ENCODE measurements at regions not wholly inside any gene's neighbourhood (a gene's known extent, or its start where the extent isn't known, plus 50 kb on each side); places are given as distances from the start of the nearest gene placed in this dataset.

- no peak overlapping the region for H3K4me3 ChIP-seq (ENCODE audit: low read length)
Observed at GRCh38 chr12:24499151-24500146, 449.5 kb downstream of the BCAT1 start.

DNA sequence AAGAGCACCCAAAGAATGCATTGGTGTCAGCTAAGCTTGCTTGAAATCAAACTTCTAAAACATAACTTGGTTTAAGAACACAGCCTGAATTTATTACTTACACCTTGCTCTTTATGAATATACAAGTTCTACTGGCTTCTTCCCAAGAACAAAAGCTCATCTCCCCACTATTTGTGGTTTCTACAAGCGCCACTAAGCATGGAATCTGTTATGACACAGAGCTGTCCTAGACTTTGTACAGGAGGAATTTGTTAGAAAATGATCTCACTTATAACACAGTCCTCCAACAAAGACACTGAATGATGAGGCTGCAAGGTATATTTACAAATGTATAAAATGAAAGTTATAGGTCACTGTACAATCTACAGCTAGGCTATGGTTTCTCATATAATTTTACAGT, 452.1 kb downstream of the BCAT1 start:
- H3K4me3 ChIP-seq (ENCODE audit: low read length): no peak overlapping the region
- DNase-seq (ENCODE audit: low read depth, low spot score): no peak

More at GRCh38 chr12:24499151-24500146, 449.5 kb downstream of the BCAT1 start:
- DNase-seq (ENCODE audit: low read depth, low spot score): no peak

DNA sequence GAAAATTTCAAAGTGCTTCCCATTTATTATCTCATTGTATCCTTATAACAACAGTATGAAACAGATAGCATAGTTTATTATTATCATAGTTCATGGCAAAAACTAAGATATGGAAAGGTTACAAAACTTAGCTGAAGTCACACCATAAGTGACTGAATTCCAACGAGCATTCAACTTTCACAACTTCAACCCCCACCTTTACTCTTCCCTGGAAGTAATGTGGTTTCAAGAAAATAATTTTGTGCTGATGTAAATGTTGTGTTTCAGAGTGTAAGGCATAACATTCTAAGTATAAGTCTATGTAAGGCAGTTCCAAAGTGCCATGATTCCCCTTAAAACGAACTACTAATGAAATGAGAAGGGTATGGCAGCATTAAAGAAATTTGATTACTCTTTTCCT, 454.5 kb downstream of the BCAT1 start:
- DNase-seq (ENCODE audit: low read depth, low spot score): no peak
- H3K4me3 ChIP-seq (ENCODE audit: low read length): no peak overlapping the region

DNA sequence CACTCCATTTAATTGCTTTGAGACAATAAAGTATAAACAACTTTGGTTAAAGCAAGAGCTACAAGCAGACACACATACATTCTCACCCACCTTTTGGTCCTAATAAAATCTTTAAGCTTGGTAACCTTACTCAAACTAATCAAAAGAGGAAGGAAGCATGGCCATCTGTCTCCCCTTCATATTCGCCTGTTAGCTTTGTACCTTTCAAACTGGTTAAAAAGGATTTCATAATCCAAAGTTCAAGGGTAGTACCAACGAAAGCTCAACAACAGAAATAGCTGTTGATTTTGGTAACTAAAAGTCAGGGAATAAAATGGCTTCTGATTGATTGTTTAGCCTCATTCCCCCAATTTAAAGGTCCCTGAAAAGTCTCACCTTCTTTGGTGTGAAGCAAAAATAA, 456.9 kb downstream of the BCAT1 start:
- no peak overlapping the region for H3K4me3 ChIP-seq (ENCODE audit: low read length)
- no peak for DNase-seq (ENCODE audit: low read depth, low spot score)

GRCh38 chr12:24489939-24490338, 459.0 kb downstream of the BCAT1 start:
- DNase-seq (ENCODE audit: low read depth, low spot score): no peak
- H3K4me3 ChIP-seq (ENCODE audit: low read length): no peak overlapping the region

DNA sequence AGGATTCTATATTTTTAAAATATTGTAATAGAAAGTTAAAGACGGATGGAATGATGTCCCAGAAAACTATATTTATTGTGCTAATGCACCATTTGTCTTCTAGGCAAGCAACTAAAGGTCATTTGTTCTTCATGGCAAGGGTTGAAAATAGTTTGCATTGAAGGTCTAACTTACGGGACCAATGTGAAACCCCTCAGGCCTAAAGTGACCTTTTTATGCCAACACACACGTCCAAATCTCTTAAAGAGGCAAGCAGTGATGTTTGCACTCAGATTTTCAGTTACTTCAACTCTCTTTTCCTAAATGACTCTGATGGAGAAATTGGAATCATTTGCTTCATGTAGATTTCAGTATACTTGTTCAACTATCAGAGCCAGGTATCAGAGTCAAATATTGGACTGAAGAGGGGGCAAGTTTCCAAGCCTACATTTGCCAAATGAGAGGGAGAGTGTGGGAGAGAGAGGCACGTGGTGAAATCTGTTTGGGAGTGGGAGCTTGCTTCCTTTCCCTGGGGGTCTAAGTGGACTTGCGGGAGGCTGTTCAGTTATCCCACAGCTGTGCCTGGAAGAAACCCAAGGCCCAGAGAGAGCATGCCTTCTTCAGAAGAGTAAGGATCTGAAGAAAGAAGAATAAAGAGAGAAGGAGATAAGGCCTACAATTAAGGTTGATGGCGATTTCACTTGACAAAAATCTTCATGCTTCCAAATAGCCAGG, 459.8 kb downstream of the BCAT1 start:
- DNase-seq (ENCODE audit: low read depth, low spot score): no peak

DNA sequence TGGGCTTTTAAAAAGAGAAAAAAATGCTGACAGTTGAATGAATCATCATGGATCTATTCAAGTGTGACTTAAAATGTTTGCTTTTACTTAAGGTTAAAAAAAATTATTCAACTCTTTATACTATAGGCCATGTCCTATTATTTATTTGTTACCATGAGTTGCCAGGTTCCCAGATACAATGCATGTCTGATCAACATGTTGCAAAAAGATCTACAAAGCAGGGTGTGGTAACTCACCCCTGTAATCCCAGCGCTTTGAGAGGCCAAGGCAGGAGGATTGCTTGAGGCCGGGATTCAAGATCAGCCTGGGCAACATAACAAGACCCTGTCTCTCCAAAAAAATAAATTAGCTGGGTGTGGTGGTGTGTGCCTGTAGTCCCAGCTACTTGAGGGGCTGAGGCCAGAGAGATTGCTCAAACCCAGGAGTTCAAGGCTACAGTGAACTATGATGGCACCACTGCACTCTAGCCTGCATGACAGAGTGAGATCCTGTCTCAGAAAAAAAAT, 460.8 kb downstream of the BCAT1 start:
- DNase-seq (ENCODE audit: low read depth, low spot score): no peak
- no peak overlapping the region for H3K4me3 ChIP-seq (ENCODE audit: low read length)

More for the DNA sequence above, 459.8 kb downstream of the BCAT1 start:
- no peak overlapping the region for H3K4me3 ChIP-seq (ENCODE audit: low read length)

DNA sequence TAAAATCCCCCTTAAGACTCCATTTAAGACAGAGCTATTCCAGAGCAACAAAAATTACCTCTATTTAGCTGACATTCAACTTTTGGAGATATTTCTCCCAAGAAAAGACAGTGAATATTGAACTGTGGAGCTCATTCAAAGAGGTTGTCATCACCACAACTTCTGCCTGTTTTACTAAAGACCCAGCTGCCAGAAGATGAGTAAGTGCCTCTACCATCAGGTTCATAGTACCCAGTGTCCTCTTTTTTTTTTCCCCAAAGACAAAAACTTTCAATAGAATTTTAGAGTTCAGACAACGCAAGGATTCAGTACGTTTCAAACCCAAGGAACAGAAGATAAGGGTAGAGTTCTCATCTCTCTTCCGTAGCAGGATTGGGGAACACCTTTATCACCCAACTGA, 461.3 kb downstream of the BCAT1 start:
- H3K4me3 ChIP-seq (ENCODE audit: low read length): no peak overlapping the region
- no peak for DNase-seq (ENCODE audit: low read depth, low spot score)

DNA sequence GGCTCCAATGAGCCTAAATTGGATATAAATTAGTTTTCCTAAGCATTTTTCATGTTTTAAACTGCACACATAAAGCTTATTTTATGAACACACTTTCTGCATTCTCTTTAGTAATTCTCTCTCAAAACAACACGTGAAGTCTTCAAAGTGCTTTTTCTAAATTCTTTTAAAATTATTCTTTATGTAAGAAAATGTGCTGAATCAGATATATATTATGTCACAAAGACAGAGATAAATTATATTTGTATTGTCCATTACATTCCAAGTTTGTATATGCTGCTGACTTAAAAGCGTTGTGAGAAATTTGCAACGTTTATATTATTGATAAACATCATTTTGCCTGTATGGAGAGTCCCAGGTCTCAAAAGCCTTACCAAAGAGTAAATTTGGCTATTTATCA, 465.2 kb downstream of the BCAT1 start:
- DNase-seq (ENCODE audit: low read depth, low spot score): no peak
- H3K4me3 ChIP-seq (ENCODE audit: low read length): no peak overlapping the region

DNA sequence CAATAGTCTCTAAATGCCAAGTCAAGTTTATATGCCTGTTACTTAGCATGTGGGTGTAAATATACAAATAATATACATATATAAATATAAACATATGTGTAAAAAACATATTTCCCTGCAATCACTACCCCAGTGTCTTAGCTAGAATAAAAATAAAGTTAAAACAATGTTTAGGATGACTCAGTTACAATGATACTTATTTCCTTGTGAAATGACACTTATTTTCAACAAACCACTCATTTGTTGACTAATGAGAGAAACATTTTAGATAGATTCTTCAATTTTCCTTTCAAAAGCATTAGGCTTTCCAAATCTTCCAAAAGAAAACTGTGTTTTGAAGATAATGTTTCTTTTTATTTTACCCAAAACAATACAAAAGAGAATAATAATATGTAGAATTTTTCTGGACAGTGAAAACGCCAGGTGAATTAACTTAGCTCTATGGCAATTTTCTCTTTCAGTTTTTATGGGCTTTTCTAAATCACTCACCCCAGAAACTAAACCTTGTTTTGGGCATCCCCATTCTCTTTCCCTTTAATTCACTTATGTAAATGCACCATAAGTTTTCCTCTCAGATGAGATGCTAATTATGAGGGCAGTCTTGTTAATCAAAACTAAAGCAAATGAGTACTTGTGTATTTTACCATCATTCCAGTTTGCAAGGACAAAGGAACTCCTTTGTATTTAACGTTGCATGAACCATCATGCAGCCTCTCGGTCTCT, 465.9 kb downstream of the BCAT1 start:
- no peak for DNase-seq (ENCODE audit: low read depth, low spot score)
- no peak overlapping the region for H3K4me3 ChIP-seq (ENCODE audit: low read length)

DNA sequence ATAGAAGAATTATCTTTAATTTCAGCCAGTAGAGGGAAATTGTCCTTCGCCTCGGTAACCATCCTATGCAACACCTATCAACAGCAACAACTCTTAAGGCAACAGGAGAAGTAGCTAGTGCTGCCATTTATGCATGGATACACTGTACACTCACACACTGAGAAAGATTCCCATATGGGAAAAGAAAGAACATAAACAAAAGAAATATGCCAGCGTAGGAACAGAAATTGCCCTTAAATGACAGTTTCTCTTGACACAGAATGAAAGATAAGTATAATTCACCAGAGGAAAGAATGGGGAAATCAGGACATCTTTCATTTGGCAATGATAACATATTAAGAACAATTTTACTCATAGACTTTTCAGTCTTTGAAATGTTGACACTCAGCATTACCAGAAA, 466.9 kb downstream of the BCAT1 start:
- H3K4me3 ChIP-seq (ENCODE audit: low read length): no peak overlapping the region

GRCh38 chr12:24480766-24481449, 468.0 kb downstream of the BCAT1 start:
- H3K4me3 ChIP-seq (ENCODE audit: low read length): no peak overlapping the region
- no peak for DNase-seq (ENCODE audit: low read depth, low spot score)

More for the DNA sequence above, 466.9 kb downstream of the BCAT1 start:
- DNase-seq (ENCODE audit: low read depth, low spot score): no peak

- no peak for DNase-seq (ENCODE audit: low read depth, low spot score)
- H3K4me3 ChIP-seq (ENCODE audit: low read length): no peak overlapping the region
Observed at GRCh38 chr12:24479131-24479530, 469.8 kb downstream of the BCAT1 start.

DNA sequence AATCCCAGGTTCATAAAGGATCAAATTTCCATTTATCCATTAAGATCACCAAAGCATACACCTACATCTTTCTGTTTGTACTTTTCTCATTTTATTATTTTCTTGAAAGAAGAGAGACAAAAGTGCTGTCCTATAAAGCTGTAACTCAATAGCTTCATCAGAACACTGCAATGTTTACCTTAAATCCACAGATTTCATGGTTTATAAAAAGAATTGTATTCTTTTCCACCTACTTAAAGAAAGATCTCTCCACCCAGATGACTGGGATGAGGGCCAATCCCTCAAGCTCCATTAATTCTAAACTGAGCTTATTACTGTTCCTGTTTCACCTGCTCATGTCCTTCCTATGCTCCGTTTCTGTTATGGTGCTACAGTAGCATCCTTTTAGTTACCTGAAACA, 470.6 kb downstream of the BCAT1 start:
- DNase-seq (ENCODE audit: low read depth, low spot score): no peak

GRCh38 chr12:24476310-24476709, 472.6 kb downstream of the BCAT1 start:
- H3K4me3 ChIP-seq (ENCODE audit: low read length): no peak overlapping the region
- DNase-seq (ENCODE audit: low read depth, low spot score): no peak

More for the DNA sequence above, 470.6 kb downstream of the BCAT1 start:
- H3K4me3 ChIP-seq (ENCODE audit: low read length): no peak overlapping the region

- DNase-seq (ENCODE audit: low read depth, low spot score): no peak
- no peak overlapping the region for H3K4me3 ChIP-seq (ENCODE audit: low read length)
Observed at GRCh38 chr12:24475337-24475736, 473.6 kb downstream of the BCAT1 start.

- no peak for DNase-seq (ENCODE audit: low read depth, low spot score)
- no peak overlapping the region for H3K4me3 ChIP-seq (ENCODE audit: low read length)
Observed at GRCh38 chr12:24473097-24473496, 475.8 kb downstream of the BCAT1 start.

GRCh38 chr12:24470050-24470449, 478.9 kb downstream of the BCAT1 start:
- no peak overlapping the region for H3K4me3 ChIP-seq (ENCODE audit: low read length)
- no peak for DNase-seq (ENCODE audit: low read depth, low spot score)

DNA sequence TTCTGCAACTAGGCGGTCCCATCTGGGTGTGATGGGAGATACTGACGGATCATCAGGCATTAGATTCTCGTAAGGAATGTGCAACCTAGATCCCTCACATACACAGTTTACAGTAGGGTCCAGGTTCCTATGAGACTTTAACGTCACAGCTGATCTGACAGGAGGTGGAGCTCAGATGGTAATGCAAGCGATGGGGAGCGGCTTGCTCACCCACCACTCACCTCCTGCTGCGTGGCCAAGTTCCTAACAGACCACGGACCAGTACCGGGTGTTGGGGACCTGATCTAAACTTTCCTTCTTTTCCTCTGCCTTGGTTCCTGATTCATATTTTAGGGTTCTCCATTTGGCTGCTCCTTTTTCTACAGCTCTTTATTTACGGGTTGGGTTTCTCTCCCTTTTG, 479.8 kb downstream of the BCAT1 start:
- DNase-seq (ENCODE audit: low read depth, low spot score): no peak
- H3K4me3 ChIP-seq (ENCODE audit: low read length): no peak overlapping the region
